H1 (cell line): ENCODE measurements at regions not wholly inside any gene's neighbourhood (a gene's known extent, or its start where the extent isn't known, plus 50 kb on each side); places are given as distances from the start of the nearest gene placed in this dataset.

ENCODE experiments used
- CEBPB ChIP-seq: IDR thresholded peaks from 2 replicates; pipeline ENCODE4 v1.6.1; 2012; ENCODE audit warnings: low read depth, low read length
- CTCF ChIP-seq, 3 experiments: IDR thresholded peaks; 1 replicate in 2 of 3; 2 replicates in 1 of 3; pipeline versions ENCODE4 v1.5.1 to v1.6.1; 2011; ENCODE audit warnings: low read length in 3 of 3, mild to moderate bottlenecking in 3 of 3, inconsistent platforms in 2 of 3, low read depth in 1 of 3, moderate library complexity in 1 of 3; ENCODE audit not compliant: insufficient read depth in 1 of 3; ENCODE audit errors: control extremely low read depth in 1 of 3
- GABPA ChIP-seq: IDR thresholded peaks from 2 replicates; pipeline ENCODE4 v1.6.1; 2011; ENCODE audit warnings: mild to moderate bottlenecking, low read length, moderate library complexity, borderline replicate concordance; ENCODE audit not compliant: insufficient read depth
- JUN ChIP-seq: IDR thresholded peaks from 2 replicates; pipeline ENCODE4 v1.6.1; 2011; ENCODE audit warnings: low read depth, mild to moderate bottlenecking, improper control_type of control experiment, low read length
- MAX ChIP-seq: IDR thresholded peaks from 2 replicates; pipeline ENCODE4 v1.6.1; 2012; ENCODE audit warnings: inconsistent platforms
- POLR2A ChIP-seq, 2 experiments: IDR thresholded peaks; 1 replicate in 1 of 2; 2 replicates in 1 of 2; pipeline ENCODE4 v1.6.1; 2011; ENCODE audit warnings: low read depth in 2 of 2, low read length in 2 of 2, mild to moderate bottlenecking in 2 of 2; ENCODE audit errors: control extremely low read depth in 1 of 2
- POLR2AphosphoS5 ChIP-seq: IDR thresholded peaks from 2 replicates; pipeline ENCODE4 v1.6.1; 2011; ENCODE audit warnings: low read depth, low read length
- RAD21 ChIP-seq, 2 experiments: IDR thresholded peaks in 1 of 2; conservative IDR thresholded peaks in 1 of 2; 2 replicates each; pipeline ENCODE4 v1.6.1; 2011; ENCODE audit warnings: low read depth in 2 of 2, low read length in 2 of 2, improper control_type of control experiment in 1 of 2, inconsistent platforms in 1 of 2, mild to moderate bottlenecking in 1 of 2, moderate library complexity in 1 of 2
- SRF ChIP-seq: IDR thresholded peaks from 2 replicates; pipeline ENCODE4 v1.6.1; 2011; ENCODE audit warnings: mild to moderate bottlenecking, low read depth, low read length, moderate library complexity
- TEAD4 ChIP-seq: IDR thresholded peaks from 2 replicates; pipeline ENCODE4 v1.6.1; 2012; ENCODE audit warnings: low read depth, low read length, inconsistent platforms, mixed read lengths
- YY1 ChIP-seq: IDR thresholded peaks from 2 replicates; pipeline ENCODE4 v1.6.1; 2011; ENCODE audit warnings: low read depth, mild to moderate bottlenecking, low read length

- TF ChIP-seq YY1, result no peak
- TF ChIP-seq MAX, result no peak
- no peak for TF ChIP-seq TEAD4
- no peak for TF ChIP-seq CEBPB
- TF ChIP-seq CTCF (IDR thresholded peaks at IDR 0.05; ENCODE audit: control extremely low read depth in 1 of 3, insufficient read depth in 1 of 3, low read depth in 1 of 3, low read length in 3 of 3), result no peak
- no peak for TF ChIP-seq GABPA
- no peak for TF ChIP-seq JUN
- TF ChIP-seq POLR2AphosphoS5, result no peak
- no peak for TF ChIP-seq POLR2A (IDR thresholded peaks at IDR 0.05; ENCODE audit: control extremely low read depth in 1 of 2, low read depth in 2 of 2, low read length in 2 of 2)
- no peak for TF ChIP-seq RAD21 (IDR thresholded peaks at IDR 0.05 in 1 of 2, conservative IDR thresholded peaks at IDR 0.05 in 1 of 2; ENCODE audit: low read depth in 2 of 2, low read length in 2 of 2)
- TF ChIP-seq SRF, result no peak
Measured at GRCh38 chr7:83289419-83289993, 126.8 kb upstream of the PCLO start.
